H9 (cell line): ENCODE measurements at regions not wholly inside any gene's neighbourhood (a gene's known extent, or its start where the extent isn't known, plus 50 kb on each side); places are given as distances from the start of the nearest gene placed in this dataset.

Source experiments
- DNase-seq: peaks from one replicate; pipeline ENCODE4 v3.0.0-alpha.2; 2017
- H2AFZ ChIP-seq: one replicate; pipeline ENCODE4 v1.6.1; 2013; ENCODE audit warnings: mild to moderate bottlenecking, low read length, control low read depth, moderate library complexity
- H2AK5ac ChIP-seq: 2 replicates; pipeline ENCODE4 v1.6.1; 2013; ENCODE audit warnings: low read length, control low read depth, mixed read lengths; ENCODE audit not compliant: insufficient read length
- H2BK120ac ChIP-seq: one replicate; pipeline ENCODE4 v1.6.1; 2013; ENCODE audit warnings: low read depth, mild to moderate bottlenecking, low read length, control low read depth, inconsistent platforms; ENCODE audit not compliant: poor library complexity, severe bottlenecking
- H2BK12ac ChIP-seq: 2 replicates; pipeline ENCODE4 v1.6.1; 2013; ENCODE audit warnings: low read length, control low read depth, mixed read lengths, low read depth; ENCODE audit not compliant: insufficient read length
- H2BK15ac ChIP-seq: 2 replicates; pipeline ENCODE4 v1.6.1; 2013; ENCODE audit warnings: low read depth, low read length, control low read depth
- H2BK20ac ChIP-seq: one replicate; pipeline ENCODE4 v1.6.1; 2013; ENCODE audit warnings: low read depth, mild to moderate bottlenecking, low read length, control low read depth, inconsistent platforms; ENCODE audit not compliant: poor library complexity, severe bottlenecking
- H2BK5ac ChIP-seq: 2 replicates; pipeline ENCODE4 v1.6.1; 2013; ENCODE audit warnings: low read length, control low read depth, mixed read lengths; ENCODE audit not compliant: insufficient read length
- H3K14ac ChIP-seq: 2 replicates; pipeline ENCODE4 v1.6.1; 2013; ENCODE audit warnings: low read length, control low read depth; ENCODE audit not compliant: insufficient read depth
- H3K18ac ChIP-seq: 2 replicates; pipeline ENCODE4 v1.6.1; 2013; ENCODE audit warnings: low read depth, mild to moderate bottlenecking, mixed read lengths, low read length, control low read depth; ENCODE audit not compliant: insufficient read length
- H3K23ac ChIP-seq: 2 replicates; pipeline ENCODE4 v1.6.1; 2013; ENCODE audit warnings: low read length, control low read depth, mixed read lengths, low read depth; ENCODE audit not compliant: insufficient read length
- H3K23me2 ChIP-seq: 2 replicates; pipeline ENCODE4 v1.6.1; 2013; ENCODE audit warnings: low read depth, mild to moderate bottlenecking, mixed read lengths, low read length, control low read depth; ENCODE audit not compliant: insufficient read length, poor library complexity, severe bottlenecking
- H3K27ac ChIP-seq: 2 replicates; pipeline ENCODE4 v1.5.1; 2013; ENCODE audit warnings: low read length, control low read depth, mixed read lengths, low read depth; ENCODE audit not compliant: insufficient read length
- H3K27me3 ChIP-seq: 2 replicates; pipeline ENCODE4 v1.6.1; 2013; ENCODE audit warnings: low read length, control low read depth, inconsistent platforms; ENCODE audit not compliant: insufficient read depth
- H3K4ac ChIP-seq: 2 replicates; pipeline ENCODE4 v1.6.1; 2013; ENCODE audit warnings: low read depth, mild to moderate bottlenecking, control low read depth, inconsistent platforms, low read length, moderate library complexity
- H3K4me1 ChIP-seq: 2 replicates; pipeline ENCODE4 v1.6.1; 2013; ENCODE audit warnings: low read length, control low read depth, inconsistent platforms; ENCODE audit not compliant: insufficient read depth
- H3K4me2 ChIP-seq: 2 replicates; pipeline ENCODE4 v1.6.1; 2013; ENCODE audit warnings: low read length, control low read depth, mixed read lengths; ENCODE audit not compliant: insufficient read length, insufficient read depth
- H3K56ac ChIP-seq: 2 replicates; pipeline ENCODE4 v1.6.1; 2013; ENCODE audit warnings: low read depth, mild to moderate bottlenecking, mixed read lengths, low read length, control low read depth; ENCODE audit not compliant: insufficient read length
- H3K79me1 ChIP-seq: 2 replicates; pipeline ENCODE4 v1.6.1; 2013; ENCODE audit warnings: low read depth, mild to moderate bottlenecking, moderate library complexity, low read length, control low read depth, inconsistent platforms; ENCODE audit not compliant: insufficient read depth, poor library complexity, severe bottlenecking
- H3K79me2 ChIP-seq: 2 replicates; pipeline ENCODE4 v1.6.1; 2013; ENCODE audit warnings: low read length, control low read depth, inconsistent platforms; ENCODE audit not compliant: insufficient read depth
- H3K9ac ChIP-seq: 2 replicates; pipeline ENCODE4 v1.6.1; 2013; ENCODE audit warnings: low read length, control low read depth, mixed read lengths; ENCODE audit not compliant: insufficient read length; ENCODE audit errors: extremely low read depth
- H3K9me3 ChIP-seq: one replicate; pipeline ENCODE4 v1.6.1; 2013; ENCODE audit warnings: low read depth, low read length, inconsistent platforms; ENCODE audit not compliant: control insufficient read depth
- H3T11ph ChIP-seq: one replicate; pipeline ENCODE4 v1.6.1; 2013; ENCODE audit warnings: mild to moderate bottlenecking, low read length, control low read depth, inconsistent platforms
- H4K20me1 ChIP-seq: one replicate; pipeline ENCODE4 v1.6.1; 2013; ENCODE audit not compliant: control insufficient read depth, insufficient read length, insufficient read depth
- H4K5ac ChIP-seq: 2 replicates; pipeline ENCODE4 v1.6.1; 2013; ENCODE audit warnings: low read depth, mild to moderate bottlenecking, mixed read lengths, low read length, control low read depth; ENCODE audit not compliant: insufficient read length
- H4K8ac ChIP-seq: replicated peaks from 2 replicates; pipeline ENCODE4 v1.6.1; 2013; ENCODE audit warnings: low read length, control low read depth, mixed read lengths, low read depth; ENCODE audit not compliant: insufficient read length
- H4K91ac ChIP-seq: 2 replicates; pipeline ENCODE4 v1.6.1; 2013; ENCODE audit warnings: low read depth, mild to moderate bottlenecking, moderate library complexity, mixed read lengths, low read length, control low read depth; ENCODE audit not compliant: insufficient read length
- H3K27ac Mint-ChIP-seq, 3 experiments: 2 replicates in 2 of 3; 3 replicates in 1 of 3; pipeline ENCODE4 v1.8.0; 2020 to 2021; ENCODE audit warnings: mixed read lengths in 3 of 3, mild to moderate bottlenecking in 1 of 3, moderate library complexity in 1 of 3
- H3K27me3 Mint-ChIP-seq: 2 replicates; pipeline ENCODE4 v1.8.0; 2021; ENCODE audit warnings: low read depth, mild to moderate bottlenecking, moderate library complexity, mixed read lengths
- H3K36me3 Mint-ChIP-seq, 3 experiments: 2 replicates in 2 of 3; 3 replicates in 1 of 3; pipeline ENCODE4 v1.8.0; 2020 to 2021; ENCODE audit warnings: low read depth in 3 of 3, mixed read lengths in 3 of 3; ENCODE audit not compliant: insufficient read depth in 1 of 3
- H3K4me1 Mint-ChIP-seq, 2 experiments: 2 replicates each; pipeline ENCODE4 v1.8.0; 2020; ENCODE audit warnings: mixed read lengths in 2 of 2
- H3K4me3 Mint-ChIP-seq, 2 experiments: 2 replicates in 1 of 2; 3 replicates in 1 of 2; pipeline ENCODE4 v1.8.0; 2020 to 2021; ENCODE audit warnings: mild to moderate bottlenecking in 2 of 2, mixed read lengths in 2 of 2, moderate library complexity in 1 of 2
- H3K9me3 Mint-ChIP-seq, 2 experiments: 2 replicates in 1 of 2; 3 replicates in 1 of 2; pipeline ENCODE4 v1.8.0; 2020; ENCODE audit warnings: mild to moderate bottlenecking in 2 of 2, mixed read lengths in 2 of 2, moderate library complexity in 1 of 2
- CTCF ChIP-seq: fragments of 200-600 bp; sonication (generic); conservative IDR thresholded peaks from 3 replicates; pipeline ENCODE4 v1.8.0; 2021; ENCODE audit warnings: antibody characterized with exemption, mild to moderate bottlenecking
- WGBS: extraction: QIAGEN DNeasy Blood & Tissue Kit; methylation state at CpG from one replicate; pipeline ENCODE4 v1.1.7; 2013; ENCODE audit warnings: missing lambda C conversion rate, low lambda C conversion rate, mixed read lengths; ENCODE audit not compliant: insufficient read length; ENCODE audit errors: extremely low coverage; 5-methylcytosine and 5-hydroxymethylcytosine counted together

- Histone ChIP-seq H4K91ac (no peak overlapping the region), H3K23me2 (no peaks in the 10 kb centered on the region), H4K20me1 (no peaks in the 10 kb centered on the region), H3K4me1 (peaks cover 4% of the 10 kb centered on the region; the same call in 1 of the 2 replicates), H3K18ac (no peak overlapping the region), H4K8ac (no peak overlapping the region), H2BK5ac (no peak overlapping the region), H2AFZ (no peak overlapping the region), H3K14ac (no peak overlapping the region), H2BK120ac (no peak overlapping the region), H2AK5ac (no peak overlapping the region), H2BK20ac (no peak overlapping the region), H3K9me3 (no peaks in the 10 kb centered on the region), H3K4me2 (no peak overlapping the region), H4K5ac (no peak overlapping the region), H3K79me1 (no peaks in the 10 kb centered on the region), H3K79me2 (no peaks in the 10 kb centered on the region), H3K23ac (no peak overlapping the region), H3K4ac (no peak overlapping the region), H3K9ac (no peak overlapping the region), H3K27me3 (no peaks in the 10 kb centered on the region), H3K56ac (no peak overlapping the region), H3T11ph (no peak overlapping the region), H2BK15ac (no peak overlapping the region), H2BK12ac (no peak overlapping the region), H3K27ac (no peak overlapping the region)
- no peak overlapping the region for H3K4me3 Mint-ChIP-seq
- H3K27me3 Mint-ChIP-seq = no peaks in the 10 kb centered on the region
- peaks cover 10 to 13% (median 12%) of the 10 kb centered on the region in 3 experiments; a peak in 6 of 7 replicates for H3K36me3 Mint-ChIP-seq
- TF ChIP-seq CTCF = no peak
- H3K9me3 Mint-ChIP-seq = peaks cover 0 to 11% of the 10 kb centered on the region in 2 experiments; a peak in 2 of 5 replicates
- H3K4me1 Mint-ChIP-seq = peaks cover 8 to 24% of the 10 kb centered on the region in 2 experiments
- H3K27ac Mint-ChIP-seq = no peak overlapping the region
- DNase-seq = no peak
- no CpG with 5 or more reads among the region's 3 CpGs for WGBS
These were observed 265.8 kb upstream of the ZNF717 start for GRCh38 chr3:76051145-76051544.
